Renal pelvis (tissue), 1 donor: ENCODE measurements at regions not wholly inside any gene's neighbourhood (a gene's known extent, or its start where the extent isn't known, plus 50 kb on each side); places are given as distances from the start of the nearest gene placed in this dataset.
"Not testable (repeated sequence)": the region's sequence is repeated elsewhere in the genome, so short reads cannot be mapped to it uniquely, and the experiment has no call there.

Source experiments
- DNase-seq: peaks from one replicate; pipeline ENCODE4 v3.0.0-alpha.2; 2013

DNA sequence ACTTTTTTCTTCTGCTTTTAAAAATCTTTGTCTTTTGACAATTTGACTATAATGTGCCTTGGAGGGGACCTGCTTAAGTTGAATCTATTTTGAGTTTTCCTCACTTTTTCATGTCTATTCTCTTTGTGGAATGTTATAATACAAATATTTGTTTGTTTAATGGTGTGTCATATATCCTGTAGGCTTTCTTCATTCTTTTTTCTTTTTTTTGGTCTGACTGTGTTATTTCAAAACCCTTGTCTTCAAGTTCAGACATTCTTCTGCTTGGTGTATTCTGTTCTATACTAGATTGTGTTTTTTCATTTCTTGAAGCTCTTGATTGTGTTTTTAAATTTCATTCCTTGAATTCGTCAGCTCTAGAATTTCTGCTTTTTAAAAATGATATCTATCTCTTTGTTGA, 228.2 kb downstream of the STK31 start:
- DNase-seq, result no peak

DNA sequence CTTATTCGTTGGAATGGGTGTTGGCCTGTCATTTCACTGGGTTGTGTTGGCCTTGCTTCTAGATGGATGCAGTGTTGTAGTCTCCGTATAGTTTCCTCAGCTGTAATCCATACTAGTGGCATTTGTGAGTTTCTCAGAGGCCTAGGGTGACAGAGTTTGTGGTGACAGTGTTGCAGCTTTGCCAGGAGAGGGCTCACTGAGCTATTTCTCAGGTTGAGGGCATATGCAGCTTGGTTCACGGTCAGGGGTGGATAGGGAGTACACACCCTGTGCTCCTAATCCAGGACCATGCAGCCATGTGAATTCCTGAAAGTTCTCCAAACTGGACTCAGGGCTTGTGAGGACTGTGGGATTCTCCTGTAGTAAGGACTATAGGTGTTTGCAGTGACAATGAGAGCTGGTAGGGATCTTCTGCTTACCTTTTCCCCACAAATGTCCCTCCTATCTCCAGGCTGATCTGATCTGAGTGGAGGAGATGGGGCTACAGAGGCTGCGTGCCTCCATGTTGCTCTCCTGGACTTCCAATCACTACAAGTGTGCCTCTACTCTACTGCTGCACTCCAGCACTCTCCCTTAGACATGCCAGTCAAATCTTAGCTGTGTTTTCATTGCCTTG, 229.0 kb downstream of the STK31 start:
- peak; percentile 17 for DNase-seq

- not testable (repeated sequence) for DNase-seq
Measured at GRCh38 chr7:23939747-23940146, 229.7 kb downstream of the STK31 start.

GRCh38 chr7:23941551-23941950, 231.5 kb downstream of the STK31 start:
- DNase-seq, result no peak

GRCh38 chr7:23942032-23942431, 232.0 kb downstream of the STK31 start:
- no peak for DNase-seq

- DNase-seq, result no peak
Measured at GRCh38 chr7:23944131-23944530, 234.1 kb downstream of the STK31 start.

DNA sequence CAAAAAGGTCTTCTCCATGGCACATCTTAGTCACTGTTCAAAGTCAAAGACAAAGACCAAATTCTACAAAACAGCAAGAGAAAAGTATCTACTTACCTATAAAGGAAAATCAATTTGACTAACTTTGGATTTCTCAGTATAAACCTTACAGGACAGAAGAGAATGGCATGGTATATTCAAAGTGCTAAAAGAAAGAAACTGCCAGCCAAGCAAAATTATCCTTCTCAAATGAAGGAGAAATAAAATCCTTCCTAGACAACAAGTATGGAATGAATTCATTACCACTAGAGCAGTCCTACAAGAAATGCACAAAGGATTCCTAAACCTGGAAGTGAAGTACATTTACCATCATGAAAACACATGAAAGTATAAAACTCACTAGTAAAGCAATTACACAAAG, 235.5 kb downstream of the STK31 start:
- no peak for DNase-seq

DNA sequence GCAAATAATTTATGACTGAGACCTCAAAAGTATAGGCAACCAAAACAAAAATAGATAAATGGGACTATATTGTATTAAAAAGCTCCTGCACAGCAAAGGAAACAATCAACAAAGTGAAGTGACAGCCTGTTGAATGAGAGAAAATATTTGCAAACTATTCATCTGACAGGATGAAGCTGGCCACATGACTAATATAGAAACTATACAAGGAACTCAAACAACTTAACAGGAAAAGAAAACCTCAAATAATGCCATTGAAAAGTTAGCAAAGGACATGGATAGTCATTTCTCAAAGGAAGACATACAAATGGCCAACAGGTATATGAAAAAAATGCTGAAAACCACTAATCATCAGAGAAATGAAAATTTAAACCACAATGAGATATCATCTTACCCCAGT, 245.1 kb downstream of the STK31 start:
- DNase-seq, result no peak

DNA sequence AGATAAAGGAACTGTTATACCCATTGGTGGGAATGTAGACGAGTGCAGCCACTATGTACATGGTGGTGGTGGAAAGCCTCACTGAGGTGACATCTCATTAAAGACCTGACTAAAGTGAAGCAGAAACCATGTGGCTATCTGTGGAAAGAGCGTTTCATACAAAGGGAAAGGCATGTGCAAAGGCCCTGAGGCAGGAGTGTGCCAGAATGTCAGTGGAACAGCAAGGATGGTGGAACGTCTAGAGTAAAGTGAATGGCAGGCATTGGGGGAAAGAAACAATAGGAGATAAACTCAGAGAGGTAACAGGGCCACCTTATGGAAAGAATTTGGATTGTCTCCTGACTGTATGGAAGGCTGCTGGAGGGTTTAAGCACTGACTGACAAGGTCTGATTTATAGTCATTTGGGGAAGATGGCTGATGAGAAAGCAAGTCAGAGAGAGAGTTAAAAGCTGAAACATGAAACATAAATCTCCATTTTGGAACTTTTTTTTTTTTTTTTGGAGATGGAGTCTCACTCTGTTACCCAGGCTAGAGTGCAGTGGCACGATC, 245.7 kb downstream of the STK31 start:
- no peak for DNase-seq

DNA sequence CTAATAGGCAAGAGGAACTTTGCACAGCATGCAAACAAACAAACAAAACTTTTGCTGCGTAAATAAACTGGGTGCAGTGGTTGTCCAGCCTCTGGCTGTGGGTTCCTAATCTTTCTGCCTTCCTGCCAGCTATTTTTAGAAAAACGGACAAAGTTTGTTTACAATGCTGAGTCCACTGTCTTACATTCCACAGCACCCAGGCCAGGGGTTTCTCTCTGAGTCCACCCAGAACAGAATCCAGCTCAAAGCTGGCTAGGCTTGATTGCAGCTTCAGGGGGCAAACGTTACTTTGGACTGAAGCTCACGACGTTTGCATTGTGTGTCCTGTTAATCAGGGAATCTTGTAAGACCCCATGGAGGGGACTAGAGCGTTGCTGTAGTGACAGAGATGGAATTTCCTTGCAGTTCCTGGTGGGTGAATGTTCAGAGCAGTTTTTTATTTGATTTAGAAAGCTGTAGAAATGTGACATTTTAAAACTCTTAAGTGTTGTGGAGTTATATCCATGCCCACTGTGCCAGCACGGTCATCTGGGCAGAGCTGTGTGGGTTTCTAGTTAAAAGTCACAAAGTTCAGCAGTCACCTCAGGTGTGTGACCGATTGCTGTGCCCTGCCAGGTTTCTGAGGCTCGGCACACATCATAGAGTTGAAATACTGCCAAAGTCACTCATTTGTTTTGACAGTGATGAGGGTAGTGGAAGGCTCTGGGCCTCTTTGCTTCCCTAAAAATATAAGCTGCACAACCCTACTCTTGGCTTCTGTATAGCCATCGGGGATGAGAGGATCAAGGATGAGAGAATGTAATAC, 247.0 kb downstream of the STK31 start:
- DNase-seq, result no peak

GRCh38 chr7:23959821-23960220, 249.8 kb downstream of the STK31 start:
- DNase-seq, result no peak

GRCh38 chr7:23960361-23960760, 250.3 kb downstream of the STK31 start:
- DNase-seq, result no peak

- no peak for DNase-seq
Measured at GRCh38 chr7:23963461-23964165, 253.6 kb downstream of the STK31 start.

- DNase-seq, result no peak
Measured at GRCh38 chr7:23964715-23965114, 254.7 kb downstream of the STK31 start.

DNA sequence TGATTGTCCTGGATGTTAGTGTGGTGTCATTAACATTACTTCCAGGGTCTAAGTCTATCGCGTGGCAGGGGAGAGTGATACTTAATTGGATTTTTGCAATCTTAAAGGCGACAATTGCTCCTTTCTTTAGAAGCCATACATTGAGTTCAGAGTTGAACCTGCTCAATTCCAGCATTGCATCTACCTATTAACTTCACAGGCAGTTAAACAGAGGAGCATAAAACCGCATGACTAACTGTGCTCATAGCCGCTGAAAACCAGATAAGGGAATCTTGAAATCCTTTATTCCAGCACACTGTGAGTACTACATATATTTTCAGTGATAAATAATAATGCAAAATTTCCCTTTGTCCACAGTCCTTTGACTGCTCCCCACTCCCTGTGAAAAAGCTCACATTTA, 255.3 kb downstream of the STK31 start:
- DNase-seq, result no peak

DNA sequence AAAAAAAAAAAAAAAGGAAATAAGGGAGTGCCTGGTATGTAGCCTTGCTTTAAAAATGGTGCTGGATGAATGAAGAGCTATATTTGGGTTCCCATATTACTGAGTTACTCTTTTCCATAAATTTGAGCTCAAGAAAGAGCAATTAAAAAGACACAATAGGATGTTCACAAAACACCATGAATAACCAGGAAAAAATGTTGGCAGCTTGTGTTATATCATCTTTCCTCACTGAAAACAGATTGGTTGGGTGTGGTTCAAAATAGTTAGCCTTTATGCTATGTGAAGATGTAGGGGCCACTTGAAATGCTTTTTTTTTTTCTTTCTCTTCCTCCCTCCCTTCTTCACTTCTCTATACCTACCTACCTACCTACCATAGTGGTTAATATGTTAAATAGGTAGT, 256.9 kb downstream of the STK31 start:
- no peak for DNase-seq

DNA sequence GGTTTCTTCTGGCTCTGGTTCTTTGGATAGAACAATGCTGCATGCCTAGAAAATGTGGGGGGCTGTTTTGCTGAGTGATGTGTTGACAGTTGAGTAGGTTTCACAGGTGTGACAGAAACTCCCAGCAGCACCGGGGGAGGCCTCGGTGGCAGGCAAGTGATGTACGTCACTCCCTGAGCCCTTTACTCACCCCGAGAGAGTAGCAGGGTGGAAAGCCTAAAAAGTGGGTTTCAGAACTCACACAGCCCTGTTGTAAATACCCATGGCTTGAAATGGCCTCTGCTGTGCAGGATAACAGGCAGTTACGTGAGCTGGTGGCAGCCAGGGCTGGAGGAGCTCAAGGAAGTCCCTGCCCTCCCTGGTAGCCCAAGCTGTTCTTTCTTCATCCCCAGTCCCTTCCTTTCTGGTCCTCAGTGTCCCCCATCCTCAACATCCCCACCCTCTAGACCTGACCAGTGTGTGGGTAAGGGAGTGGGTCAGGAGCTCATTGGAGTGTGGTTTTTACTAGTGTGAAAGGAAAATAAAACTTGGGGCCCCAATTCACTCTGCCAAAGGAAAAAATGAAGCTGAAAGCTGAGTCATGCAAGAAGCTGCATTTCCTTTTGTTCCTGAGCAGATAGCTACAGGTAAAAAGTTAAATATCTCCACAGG, 258.1 kb downstream of the STK31 start:
- no peak for DNase-seq

- no peak for DNase-seq
Measured at GRCh38 chr7:23968791-23969190, 258.8 kb downstream of the STK31 start.

DNA sequence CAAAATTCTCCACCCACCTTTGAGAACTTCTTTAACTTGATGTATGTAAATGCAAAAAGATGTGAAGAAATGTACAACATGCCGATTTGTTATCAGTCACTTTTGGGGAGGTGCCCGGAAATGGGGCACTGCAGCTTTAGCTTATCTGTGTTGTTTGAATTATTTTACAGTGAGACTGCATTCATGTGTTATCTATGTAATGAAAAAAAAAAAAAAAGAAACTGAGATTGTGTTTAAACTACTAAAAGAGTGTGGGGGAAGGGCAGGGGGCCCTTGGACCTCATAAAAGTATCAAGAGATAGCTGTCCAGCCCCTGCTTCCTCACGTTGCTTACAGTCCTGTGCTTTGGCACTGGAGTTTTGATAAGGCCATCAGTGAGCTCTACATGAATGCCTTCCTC, 259.4 kb downstream of the STK31 start:
- DNase-seq, result no peak

GRCh38 chr7:23970193-23970592, 260.2 kb downstream of the STK31 start:
- DNase-seq, result no peak

DNA sequence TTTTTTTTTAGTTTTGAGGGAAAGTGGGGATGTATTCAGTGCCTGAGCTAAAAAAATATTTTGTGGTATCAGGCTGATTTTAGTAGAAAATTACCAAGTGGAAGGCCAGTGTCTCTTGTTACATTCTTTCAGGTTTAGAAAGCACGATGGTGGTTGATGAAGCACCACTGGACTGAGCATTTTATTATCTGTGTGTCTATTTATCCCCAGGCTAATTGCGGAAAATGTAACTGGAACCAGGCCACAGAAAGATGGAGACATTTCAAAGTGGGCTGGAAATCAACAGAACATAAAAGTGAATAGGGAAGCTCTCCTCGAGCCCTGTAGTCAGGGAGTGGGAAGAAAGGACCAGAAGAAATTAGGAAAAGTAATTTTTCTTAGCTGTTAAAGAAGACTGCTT, 261.0 kb downstream of the STK31 start:
- DNase-seq, result no peak

DNA sequence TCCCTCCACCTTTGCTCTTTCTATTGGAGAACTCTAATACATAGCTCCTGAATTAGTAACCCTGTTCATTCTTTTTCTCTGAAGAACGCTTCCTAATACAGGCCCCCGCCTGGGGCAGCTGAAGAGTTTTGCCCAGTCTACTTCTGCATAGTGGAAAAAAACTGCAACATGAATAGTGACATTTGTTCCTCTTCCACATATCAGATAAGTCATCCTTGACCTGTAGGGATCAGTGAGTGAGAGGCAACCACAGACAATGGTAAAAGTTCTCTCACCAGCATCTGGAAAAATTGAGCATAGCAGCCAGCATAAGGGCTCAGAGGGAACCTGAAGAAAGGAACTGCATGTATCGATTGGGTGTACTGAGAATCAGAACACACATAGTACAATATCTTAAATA, 262.0 kb downstream of the STK31 start:
- DNase-seq, result no peak
